Stimulated activated naive CD8-positive, alpha-beta T cell treated with anti-CD3 and anti-CD28 coated beads, Interleukin-15, Interleukin-2, amounts not matched to agents 100 U/mL and 50 U/mL, for 24 hours (primary cell): ENCODE measurements at regions not wholly inside any gene's neighbourhood (a gene's known extent, or its start where the extent isn't known, plus 50 kb on each side); places are given as distances from the start of the nearest gene placed in this dataset.

Experiments used
- ATAC-seq: fragments of 150-1000 bp; cut with Tn5 transposase; one replicate; pipeline ENCODE4 v1.10.0; 2021
- DNase-seq: peaks from one replicate; pipeline ENCODE4 v3.0.0; 2021

DNA sequence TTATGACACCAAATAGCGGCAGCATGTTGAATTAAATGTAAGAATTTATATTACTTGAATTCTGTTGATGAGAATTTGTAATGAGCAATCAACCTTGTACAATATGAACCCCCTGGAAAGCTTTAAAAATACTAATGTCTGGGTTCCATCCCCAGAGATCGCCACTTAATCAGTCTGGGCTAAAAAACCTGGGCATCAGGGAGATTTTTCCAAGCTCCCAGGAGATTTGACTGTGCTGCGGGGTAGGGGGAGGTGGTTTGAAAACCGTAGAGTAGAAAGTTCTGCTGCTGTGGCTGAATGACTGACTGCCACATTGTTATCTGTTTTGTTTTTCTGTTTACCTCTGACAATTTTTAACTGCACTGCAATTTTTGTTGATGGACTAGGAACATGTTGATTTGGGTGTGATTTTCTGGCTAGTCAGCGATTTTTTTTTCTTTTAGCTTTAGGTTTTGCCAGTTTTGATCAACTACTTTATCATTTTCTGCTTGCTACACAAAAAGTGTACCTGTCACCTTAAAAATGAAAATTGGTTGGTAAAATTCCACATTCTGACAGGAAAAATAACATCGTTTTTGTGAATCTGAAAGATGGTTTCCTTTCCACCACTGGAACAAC lies 79.3 kb downstream of the PCTP start:
- no peak for ATAC-seq
- DNase-seq, result no peak

DNA sequence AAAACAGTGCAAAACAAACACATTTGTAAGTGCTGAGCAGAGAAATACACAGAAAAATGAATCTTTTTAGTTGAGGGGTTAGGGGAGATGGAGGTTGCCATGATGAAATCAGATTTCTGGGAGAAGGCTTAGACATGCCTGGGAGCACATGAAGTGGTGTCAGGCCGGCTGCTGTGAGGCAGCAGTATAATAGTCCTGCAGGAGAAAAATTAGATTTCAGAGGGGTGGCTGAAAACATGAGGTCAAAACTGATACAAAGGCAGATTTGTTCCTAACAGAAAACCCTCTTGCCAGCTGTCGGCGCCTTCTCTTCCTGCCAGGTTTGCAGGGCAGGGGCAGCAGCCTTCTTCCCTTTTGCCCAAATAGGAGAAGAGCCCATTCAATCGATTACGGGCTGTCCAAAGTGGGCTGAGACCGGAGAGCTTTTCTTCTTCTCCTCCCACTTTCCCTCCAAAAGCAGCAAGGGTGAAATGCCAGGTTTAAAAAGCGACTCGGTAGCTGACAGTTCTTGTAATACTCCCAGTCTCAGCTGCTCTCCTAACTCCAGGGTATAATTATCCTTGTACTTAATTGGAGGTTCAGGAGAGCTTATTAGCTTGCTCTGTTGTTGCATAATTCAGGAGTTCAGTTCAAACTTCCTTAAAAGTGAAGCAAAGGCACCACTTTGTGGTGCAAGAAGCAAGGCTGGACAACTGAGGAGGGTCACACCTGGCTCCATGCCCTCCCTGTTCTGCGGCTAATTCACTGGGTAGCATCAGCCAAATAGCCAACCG lies 80.0 kb downstream of the PCTP start:
- DNase-seq (no peak), ATAC-seq (no peak)

DNA sequence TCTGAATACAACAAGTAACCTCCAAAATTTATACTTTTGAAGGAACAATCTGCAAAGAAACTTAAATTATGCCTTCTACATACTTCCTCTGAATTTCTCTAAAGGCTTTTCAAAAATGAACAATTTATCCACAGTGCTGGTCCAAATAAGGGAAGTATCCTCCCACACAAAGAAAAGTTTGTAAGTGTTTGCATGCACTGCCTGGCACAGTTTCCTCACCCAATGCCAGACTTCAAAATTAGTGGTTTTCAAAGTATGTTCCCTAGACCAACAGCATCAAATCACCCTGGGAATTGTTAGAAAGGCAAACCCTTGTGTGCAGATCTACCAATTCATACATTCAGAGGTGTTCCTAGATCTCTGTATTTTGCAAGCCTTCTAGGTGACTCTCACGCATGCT lies 82.5 kb downstream of the PCTP start:
- ATAC-seq, result no peak
- DNase-seq, result no peak

DNA sequence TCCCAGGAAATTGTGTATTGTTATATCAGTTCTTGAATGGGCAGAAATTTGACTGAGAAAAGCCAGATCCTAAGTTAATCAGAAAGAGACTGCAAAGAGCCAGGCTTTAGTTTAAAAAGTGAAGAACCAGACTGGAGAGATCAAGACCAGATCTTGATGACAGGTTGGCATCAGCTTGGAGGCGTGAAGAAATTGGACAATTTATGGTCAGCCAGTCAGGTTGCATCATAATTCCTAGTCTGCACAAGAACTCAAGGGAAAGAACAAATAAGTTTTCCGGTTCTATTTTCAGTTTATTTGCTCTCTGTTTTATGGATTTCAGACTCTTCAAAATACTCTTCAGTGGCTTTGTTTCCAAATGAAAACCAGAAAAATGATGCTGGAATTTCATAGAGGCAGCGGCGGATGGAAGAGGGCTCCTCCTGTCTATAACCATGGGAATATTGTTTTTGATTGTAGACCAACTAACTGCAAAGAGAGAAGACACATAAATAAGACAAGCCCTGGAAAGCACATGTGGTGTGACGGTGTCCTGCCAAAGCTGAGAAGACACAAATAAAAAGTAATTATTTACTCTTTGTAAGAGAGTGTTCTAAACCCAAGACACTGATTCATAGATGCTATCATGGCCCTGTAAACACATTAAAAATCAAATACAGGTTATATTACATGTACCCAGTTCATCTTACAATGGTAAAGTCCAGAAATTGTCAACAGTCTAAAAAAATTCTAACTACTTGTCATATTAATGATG lies 91.7 kb downstream of the PCTP start:
- ATAC-seq (no peak), DNase-seq (no peak)

DNA sequence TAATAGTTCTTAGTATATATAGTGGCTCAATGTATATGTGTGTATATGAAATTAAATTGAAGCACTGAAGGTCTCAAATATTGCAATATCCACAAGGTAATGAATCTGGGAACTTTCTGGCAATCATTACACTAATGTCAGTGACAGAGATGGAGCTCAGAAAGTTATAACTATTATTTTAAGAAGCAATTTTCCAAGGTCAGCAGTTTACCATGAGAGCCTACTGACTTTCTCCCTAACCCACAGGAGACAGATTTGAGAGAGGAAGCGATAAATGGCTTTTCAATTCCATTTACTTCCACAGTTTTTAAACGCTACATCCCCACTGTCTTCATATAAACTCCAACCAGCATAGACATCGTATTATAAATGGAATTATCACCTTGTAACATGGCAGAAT lies 92.9 kb downstream of the PCTP start:
- ATAC-seq (no peak), DNase-seq (no peak)

DNA sequence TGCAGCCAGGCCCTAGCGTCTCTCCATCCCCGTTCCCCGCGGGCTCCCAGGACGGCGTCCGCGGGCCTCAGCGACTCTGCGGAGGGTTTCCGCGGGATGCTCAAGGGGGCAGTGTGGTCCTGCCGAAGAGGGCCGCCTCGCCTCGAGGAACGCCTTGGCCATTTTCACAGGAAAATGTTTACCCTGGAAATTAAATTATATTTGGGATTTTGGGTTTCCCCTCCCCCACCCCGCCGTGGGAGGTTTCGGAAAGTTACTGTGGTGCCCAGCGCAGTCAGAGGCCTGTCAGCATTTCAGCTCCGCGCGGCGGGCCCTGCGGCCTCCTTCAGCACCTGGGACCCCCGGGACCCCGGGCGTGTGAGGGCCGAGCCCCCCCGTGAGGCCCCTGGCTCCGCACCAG lies 94.5 kb downstream of the PCTP start:
- DNase-seq (peak; percentile 46), ATAC-seq (no peak)

DNA sequence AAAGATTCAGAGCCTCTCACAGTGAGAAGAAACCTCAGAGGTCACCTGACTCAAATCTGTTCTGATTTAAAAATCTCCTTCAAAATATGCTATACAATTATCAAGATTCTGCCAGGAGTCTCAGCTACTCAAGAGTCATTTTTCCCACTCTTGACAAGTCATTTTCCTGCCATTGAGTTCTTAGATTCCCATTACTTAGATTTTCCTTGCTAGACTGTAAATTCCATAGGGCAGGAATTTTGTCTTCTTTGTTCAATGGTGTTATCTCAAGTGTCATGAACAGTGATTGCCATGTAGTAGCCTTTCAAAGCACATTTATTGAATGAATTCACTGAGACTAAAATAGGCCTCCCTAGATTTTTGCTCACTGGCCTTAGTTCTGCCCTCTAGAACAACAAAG lies 95.9 kb downstream of the PCTP start:
- ATAC-seq (no peak), DNase-seq (no peak)

DNA sequence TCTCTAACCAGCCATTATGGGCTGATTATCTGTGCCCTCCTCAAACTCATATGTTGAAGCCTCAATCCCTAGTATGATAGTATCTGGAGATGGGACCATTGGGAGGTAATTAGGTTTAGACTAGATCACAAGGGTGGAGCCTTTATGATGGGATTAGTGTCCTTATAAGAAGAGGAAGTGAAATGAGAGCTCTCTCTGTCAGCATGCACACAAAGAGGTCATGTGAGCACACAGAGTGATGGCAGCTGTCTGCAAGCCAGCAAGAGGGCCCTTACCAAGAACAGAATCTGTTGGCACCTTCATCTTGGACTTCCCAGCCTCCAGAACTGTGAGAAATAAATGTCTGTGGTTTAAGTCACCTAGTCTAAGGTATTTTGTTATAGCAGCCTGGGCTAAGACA lies 101.9 kb downstream of the PCTP start:
- DNase-seq, result no peak

DNA sequence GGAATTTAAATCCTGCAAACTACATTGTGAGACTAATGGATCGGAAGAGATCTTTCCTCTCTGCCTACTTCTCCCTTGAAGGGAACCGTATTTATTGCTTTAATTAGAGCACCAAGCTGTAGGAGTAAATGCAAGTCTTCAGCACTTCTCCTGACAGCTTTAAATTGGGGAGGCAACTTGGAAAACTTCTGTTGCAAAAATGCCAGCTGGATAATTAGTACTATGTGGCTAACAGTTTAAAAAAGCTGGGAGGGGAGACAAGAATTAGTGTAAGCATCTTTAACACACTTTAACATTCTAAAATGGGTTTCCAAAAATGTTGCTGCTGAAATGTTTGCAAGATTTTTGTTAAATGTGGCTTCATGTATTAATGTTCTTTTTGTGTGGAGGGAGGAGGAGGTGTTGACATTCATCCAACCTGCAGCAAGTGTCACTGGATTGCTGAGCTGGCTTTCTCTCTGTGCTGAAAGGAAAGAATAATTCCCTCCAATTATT lies 108.5 kb downstream of the PCTP start:
- no peak for DNase-seq
- no peak for ATAC-seq

More for the DNA sequence above, 101.9 kb downstream of the PCTP start:
- ATAC-seq, result no peak

DNA sequence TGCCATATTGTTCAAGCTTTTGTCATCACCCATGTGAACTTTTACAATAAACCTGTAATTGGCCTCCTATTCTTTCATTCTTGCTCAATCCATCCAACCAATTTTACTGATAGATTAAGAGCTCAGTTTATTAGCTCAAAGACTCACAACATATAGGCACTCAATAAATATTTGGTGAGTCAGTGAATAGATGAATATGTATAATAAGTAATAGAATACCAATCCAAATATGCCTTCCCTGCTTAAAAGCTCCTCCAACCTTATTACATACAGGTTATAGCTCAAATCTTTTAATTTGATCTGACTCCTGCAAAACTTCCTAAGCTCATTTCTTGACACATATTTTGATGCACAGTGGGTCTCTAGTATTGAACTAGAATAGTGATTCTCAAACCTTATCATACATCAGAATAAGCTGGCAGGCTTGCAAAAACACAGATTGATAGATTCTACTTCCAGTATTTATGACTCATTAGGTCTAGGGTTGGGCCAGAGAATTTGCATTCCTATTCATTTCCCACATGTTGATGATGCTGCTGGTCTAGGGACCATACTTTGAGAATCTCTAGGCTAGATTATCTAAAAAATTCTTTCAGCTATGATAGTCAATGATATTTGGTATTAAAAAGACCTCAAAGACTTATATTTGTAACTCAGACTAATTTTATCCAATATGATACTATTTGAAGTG lies 114.4 kb downstream of the PCTP start:
- ATAC-seq (no peak), DNase-seq (no peak)

DNA sequence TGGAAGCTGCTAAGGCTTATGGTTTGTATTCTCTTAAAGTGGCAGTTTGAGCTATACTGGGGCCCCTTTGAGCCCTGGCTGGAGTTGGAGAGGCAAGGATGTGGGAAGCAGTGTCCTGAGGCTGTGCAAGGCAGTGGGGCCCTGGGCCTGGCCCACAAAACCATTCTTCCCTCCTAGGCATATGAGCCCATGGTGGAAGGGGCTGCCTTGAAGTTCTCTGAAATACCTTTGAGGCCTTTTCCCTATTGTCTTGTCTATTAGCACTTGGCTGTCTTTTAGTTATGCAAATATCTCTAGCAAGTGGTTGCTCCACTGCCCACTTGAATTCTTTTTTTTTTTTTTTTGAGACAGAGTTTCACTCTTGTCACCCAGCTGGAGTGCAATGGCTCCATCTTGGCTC lies 119.2 kb downstream of the PCTP start:
- ATAC-seq, result no peak

DNA sequence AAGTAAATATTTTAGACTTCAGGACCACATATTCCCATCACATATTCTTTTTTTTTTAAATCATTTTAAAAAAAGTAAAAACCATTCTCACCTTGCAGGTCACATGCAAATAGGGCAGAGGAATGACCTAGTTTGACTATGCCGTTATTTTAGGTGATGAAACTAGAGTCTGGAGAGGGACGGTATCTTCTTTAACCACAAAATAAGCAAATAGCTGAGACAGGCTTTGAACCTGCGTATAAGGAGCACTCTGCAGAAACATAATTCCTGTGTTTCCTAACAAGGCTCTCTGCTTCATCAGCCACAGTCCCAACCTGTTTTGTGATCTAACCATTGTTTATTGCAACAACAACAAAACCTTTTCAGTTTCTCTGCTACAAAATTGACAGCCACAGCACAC lies 121.5 kb downstream of the PCTP start:
- ATAC-seq (no peak), DNase-seq (no peak)

More for the DNA sequence above, 119.2 kb downstream of the PCTP start:
- DNase-seq, result no peak

DNA sequence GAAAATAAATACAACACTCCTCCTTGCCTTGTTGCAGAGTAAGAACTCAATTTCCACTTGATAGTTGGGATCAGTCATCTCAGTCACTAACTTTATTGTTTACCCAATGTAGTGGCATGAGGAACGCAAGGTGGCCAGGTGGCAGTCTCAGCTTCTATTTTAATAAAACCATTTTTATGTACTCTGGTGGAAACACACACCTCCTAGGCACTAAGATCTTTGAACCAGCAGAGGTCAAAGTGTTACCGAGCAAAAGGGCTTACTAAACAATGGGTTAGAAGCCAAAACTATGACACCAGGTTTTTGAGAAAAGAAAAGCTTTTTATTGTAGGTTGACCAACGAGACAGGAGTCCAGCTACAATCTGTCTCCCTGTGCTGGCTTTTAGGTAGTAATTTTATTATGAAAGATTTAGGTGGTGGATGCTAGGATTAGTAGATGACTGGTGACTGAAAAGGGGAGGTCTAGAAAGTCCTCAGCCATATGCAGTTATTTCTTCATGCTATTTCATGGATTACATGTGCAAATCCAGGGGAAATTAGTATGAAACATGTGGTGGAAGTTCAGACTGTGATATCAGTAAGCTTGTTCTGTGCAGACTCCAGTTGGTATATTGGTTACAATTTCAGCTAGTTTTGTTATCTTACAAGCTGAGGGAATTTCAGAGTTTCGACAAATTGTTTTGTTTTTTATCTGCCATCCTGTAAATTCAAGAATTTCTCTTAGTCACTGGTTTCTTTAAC lies 122.3 kb downstream of the PCTP start:
- DNase-seq, result no peak
- no peak for ATAC-seq

DNA sequence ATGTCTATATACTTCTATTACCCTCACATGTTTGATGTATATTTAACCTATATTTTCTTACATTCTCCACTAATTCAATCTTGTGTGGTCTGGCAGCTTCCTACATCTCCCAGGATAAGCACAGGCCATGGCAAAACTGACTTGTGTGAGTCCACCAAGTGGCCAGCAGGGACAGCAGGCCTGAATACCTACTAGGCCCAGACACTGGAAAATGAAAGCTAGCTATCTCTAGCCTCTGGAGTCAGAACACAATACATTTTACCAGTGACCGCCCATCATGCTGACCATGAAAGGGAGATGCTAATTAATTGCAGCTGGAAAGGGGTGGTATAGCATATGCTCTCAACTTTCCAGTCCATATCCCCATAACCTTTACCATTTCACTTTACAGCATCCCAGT lies 132.3 kb downstream of the PCTP start:
- ATAC-seq, result no peak
- no peak for DNase-seq

DNA sequence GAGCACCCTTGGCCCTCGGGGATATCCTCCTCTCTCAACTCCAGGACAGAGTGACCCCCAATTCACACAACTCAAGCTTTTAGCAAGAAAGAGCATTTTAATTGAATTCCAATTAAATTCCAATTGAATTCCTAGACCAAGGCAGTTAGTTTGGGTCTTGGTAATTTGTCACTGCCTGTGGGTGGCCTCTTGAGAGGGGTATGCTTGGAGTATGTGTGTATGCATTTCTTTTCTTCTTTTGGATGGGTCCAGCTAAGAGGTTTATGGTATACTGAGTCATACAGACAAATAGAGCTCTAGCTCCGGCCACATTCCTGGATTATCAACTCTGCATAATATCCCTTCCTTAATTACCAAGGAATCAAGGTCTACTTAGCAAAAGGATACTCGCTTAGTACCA lies 136.7 kb downstream of the PCTP start:
- ATAC-seq, result no peak
- DNase-seq, result no peak

DNA sequence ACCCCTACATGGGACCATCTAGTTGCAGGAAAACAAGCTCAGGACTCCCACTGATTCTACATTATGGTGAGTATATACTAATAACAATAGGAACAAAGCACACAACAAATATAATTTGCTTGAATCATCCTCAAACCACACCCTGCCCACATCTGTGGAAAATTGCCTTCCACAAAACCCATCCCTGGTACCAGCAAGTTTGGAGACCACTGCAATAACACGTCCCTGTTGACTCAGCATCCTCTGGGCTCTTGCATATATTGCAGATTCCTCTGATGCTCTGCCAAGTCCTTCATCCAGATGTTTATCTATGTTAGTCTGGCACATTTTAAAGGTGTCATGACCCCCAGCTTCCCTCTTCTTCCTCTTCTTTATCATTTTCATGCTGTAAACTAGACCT lies 138.4 kb downstream of the PCTP start:
- DNase-seq, result no peak
- no peak for ATAC-seq

DNA sequence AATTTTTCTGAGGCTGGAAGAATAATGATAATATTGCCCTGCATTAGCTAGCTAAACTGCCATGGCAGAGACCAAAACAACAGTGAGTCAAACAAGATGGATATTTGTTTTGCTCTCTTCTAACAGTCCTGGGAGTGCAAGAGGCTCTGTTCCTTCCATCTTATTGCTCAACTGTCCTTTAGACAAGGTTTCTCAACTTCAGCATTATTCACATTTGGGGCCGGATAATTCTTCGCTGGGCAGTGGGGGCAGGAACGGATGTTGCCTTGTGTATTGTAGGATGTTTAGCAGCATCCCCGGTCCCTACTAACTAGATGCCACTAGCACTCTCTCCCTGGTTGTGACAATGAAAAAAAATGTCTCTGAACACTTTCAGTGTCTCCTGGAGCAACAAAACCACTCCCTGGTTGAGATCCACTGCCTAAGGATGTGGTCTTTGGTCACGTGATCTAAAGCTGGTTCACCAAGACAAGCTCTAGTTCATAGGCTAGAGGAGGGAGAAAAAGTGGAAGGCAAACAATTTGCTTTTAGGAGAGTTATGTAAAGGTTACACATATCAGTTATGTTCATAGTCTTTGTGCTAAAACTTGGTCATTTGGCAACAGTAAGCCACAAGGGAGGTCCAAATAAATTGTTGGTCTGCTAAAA lies 144.4 kb downstream of the PCTP start:
- DNase-seq, result no peak

DNA sequence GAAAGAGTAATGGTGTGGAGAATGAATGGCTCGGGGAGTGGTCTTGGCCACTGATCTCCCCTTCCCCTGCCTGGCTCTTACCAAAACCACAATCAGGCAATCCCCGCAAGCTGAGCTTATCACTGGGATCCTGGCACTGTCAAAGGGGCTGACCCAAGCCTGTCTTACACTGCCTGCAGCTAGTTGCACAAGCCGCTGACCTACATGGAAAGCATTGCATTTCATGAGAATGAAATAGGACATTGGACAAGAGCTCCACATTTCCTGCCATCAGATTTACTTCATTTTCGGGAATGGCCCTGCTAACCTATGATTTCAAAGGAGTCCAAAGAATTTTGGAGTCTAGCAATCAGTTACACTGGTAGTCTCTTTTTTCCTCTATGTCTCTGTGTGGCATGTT lies 146.4 kb downstream of the PCTP start:
- ATAC-seq (no peak), DNase-seq (no peak)

More for the DNA sequence above, 144.4 kb downstream of the PCTP start:
- no peak for ATAC-seq

DNA sequence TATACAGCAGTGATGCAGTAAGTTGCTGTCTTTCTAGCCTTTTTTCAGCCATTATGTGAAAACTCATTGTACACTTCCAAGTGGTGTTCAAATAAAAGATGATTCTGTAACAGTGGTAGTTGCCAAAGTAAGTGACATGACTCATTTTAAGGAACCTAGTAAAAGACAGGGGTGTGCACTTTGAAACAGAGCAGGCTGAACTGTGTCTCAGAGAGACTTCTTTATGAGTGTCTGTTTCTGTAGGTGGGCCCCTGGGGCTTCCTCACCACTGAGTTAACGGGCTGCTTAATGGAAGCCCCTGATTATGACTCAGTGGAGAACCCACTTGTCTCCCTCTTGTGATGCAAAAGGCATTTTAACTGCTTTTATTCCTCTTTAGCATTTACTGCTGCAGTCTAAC lies 147.3 kb downstream of the PCTP start:
- ATAC-seq, result no peak

DNA sequence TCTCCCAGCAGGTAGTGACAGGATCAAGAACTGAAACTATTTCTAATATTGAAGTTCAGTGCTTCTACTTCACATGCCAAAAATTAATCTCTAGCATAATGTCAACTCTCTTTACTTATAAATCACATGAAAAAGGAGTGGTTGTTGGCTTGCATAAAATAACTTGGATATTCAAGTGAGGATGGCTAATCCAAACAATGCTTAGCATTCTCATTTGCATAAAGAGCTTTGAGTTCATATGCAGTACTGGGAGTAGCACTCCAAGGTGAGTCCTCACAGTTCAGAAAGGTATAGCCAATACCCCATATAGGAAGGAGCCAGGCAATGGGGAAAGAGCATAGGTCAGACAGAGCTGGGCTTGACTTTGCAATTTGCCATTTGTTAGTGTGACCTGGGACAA lies 149.3 kb downstream of the PCTP start:
- DNase-seq (no peak), ATAC-seq (no peak)

More for the DNA sequence above, 147.3 kb downstream of the PCTP start:
- no peak for DNase-seq

DNA sequence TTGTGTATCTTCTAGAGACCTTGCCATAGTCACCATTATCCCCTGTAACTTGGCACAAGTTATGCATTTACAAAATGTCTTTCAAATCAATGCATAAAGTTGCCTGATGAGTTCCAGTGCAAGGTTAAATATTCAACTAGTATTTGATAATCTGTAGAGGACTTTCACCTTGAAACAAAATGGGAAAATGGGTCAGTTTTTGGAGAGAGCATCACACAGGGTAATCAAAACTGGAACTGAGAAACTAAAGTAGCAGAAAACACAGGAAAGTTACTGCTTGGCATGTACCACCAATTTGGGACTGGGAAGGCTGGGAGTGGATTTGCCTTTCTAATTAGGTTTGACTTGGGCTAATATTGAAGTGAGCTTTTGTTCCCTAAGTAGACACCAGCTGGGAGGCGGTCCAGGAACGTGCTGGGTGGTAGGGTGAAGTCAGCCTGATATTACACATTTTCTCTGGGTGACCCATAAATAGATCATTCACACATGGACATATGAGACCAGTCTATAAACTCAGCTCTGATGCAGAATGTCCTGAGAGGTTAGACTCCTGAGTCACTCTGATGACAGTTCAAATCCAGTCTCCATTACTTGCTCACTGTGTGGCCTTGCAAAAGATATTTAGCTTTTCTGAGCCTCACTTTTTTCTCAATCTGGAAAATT lies 152.3 kb downstream of the PCTP start:
- ATAC-seq (no peak), DNase-seq (no peak)
